Brain microvascular endothelial cell (primary cell): ENCODE measurements at regions not wholly inside any gene's neighbourhood (a gene's known extent, or its start where the extent isn't known, plus 50 kb on each side); places are given as distances from the start of the nearest gene placed in this dataset.
"Not testable (repeated sequence)": the region's sequence is repeated elsewhere in the genome, so short reads cannot be mapped to it uniquely, and the experiment has no call there.

Experiments used
- DNase-seq: peaks from one replicate; pipeline ENCODE4 v3.0.0-alpha.2; 2020
- H3K27ac ChIP-seq: fragments of 250-450 bp; sonication (Bioruptor Pico); 2 replicates; pipeline ENCODE4 v1.5.1; 2020; ENCODE audit warnings: mild to moderate bottlenecking, moderate library complexity
- H3K27me3 ChIP-seq: fragments of 250-450 bp; sonication (Bioruptor Pico); replicated peaks from 2 replicates; pipeline ENCODE4 v1.5.1; 2020; ENCODE audit warnings: mild to moderate bottlenecking
- H3K36me3 ChIP-seq: fragments of 250-450 bp; sonication (Bioruptor Pico); replicated peaks from 2 replicates; pipeline ENCODE4 v1.5.1; 2020; ENCODE audit warnings: mild to moderate bottlenecking
- H3K4me3 ChIP-seq: 2 replicates; pipeline ENCODE4 v1.5.1; 2011; ENCODE audit warnings: low read depth, mild to moderate bottlenecking, control low read depth, low read length, moderate library complexity
- in situ Hi-C: cut with HindIII; loops from 2 replicates; pipeline ENCODE4 v1.10.0; 2017; ENCODE audit warnings: low sequenced_read_pairs, low pct_ligation_motif_present
- TF ChIP-seq, protein P1 (sequence below): IDR thresholded peaks from 2 replicates; pipeline ENCODE4 v1.5.1; 2011; ENCODE audit warnings: low read depth, mild to moderate bottlenecking, moderate library complexity, low read length, control low read depth, inconsistent platforms; ENCODE audit errors: missing control alignments

DNA sequence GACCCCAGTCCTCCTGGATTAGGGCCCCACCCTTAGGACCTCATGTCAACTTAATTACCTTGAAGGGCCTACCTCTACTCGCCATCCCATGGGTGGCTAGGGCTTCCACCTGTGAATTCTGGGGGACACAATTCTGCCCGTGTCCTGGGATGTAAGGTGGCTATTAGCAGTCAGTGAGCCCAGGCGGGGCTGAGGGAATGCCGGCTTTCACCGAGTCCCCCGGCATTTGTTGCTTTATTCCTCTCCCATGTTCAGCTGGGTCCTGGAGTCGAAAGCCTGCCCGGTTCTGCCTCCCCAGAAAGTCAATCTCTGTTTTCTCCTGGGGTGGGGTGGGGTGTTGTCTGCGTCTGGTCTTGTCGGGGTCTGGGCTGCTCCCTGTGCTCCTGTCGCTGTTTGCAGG is 125.6 kb downstream of the GLRX3 start:
- Histone ChIP-seq H3K4me3 (no peak overlapping the region), H3K27ac (no peak overlapping the region), H3K36me3 (no peaks in the 10 kb centered on the region), H3K27me3 (no peaks in the 10 kb centered on the region)
- TF ChIP-seq, protein P1, sequence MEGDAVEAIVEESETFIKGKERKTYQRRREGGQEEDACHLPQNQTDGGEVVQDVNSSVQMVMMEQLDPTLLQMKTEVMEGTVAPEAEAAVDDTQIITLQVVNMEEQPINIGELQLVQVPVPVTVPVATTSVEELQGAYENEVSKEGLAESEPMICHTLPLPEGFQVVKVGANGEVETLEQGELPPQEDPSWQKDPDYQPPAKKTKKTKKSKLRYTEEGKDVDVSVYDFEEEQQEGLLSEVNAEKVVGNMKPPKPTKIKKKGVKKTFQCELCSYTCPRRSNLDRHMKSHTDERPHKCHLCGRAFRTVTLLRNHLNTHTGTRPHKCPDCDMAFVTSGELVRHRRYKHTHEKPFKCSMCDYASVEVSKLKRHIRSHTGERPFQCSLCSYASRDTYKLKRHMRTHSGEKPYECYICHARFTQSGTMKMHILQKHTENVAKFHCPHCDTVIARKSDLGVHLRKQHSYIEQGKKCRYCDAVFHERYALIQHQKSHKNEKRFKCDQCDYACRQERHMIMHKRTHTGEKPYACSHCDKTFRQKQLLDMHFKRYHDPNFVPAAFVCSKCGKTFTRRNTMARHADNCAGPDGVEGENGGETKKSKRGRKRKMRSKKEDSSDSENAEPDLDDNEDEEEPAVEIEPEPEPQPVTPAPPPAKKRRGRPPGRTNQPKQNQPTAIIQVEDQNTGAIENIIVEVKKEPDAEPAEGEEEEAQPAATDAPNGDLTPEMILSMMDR: no peak
- DNase-seq: no peak
- in situ Hi-C loops: no loop called here

DNA sequence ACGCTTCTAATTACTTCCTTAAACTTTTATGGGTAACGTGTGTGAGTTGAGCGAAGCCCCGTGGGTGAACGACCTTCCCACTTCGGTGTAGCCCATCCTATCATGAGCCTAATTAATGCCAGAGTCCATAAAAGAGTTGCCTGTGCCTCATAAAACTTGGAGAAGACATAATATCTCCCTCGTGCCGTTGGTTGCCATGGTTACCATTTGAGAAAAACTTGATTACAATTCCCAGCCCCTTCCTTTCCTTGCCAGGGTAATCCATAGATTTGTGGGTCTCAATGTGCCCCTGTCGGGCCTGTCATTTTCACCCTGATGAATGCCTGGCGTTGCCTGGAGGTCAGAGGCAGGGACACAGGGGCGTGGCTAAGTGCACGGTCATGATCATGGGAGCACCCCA is 127.1 kb downstream of the GLRX3 start:
- H3K27ac ChIP-seq: no peak overlapping the region
- TF ChIP-seq, protein P1: no peak
- in situ Hi-C loops: no loop called here

DNA sequence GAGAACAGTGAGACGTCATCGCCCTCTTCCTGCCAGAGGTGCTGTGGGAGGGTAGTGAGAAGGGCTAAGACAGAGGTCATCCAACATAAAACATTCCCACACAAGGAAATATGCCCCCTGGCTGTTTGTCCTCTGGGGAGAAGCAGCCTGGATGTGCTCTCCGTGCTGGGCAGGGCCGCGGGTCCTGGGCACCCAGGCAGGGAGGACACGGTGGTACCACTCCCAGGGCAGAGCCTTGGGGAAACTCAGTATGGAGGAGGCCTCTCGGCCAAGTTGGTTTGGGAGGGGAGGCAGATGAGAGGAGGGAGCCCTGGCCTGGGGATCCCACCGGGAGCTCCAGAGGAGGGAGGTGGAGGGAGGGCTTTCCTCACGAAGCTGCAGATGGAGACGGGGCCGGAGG is 129.4 kb downstream of the GLRX3 start:
- Histone ChIP-seq H3K4me3 (no peak overlapping the region), H3K27ac (no peak overlapping the region), H3K36me3 (no peaks in the 10 kb centered on the region), H3K27me3 (no peaks in the 10 kb centered on the region)
- in situ Hi-C loops: no loop called here
- DNase-seq: no peak
- TF ChIP-seq, protein P1: no peak

More for the DNA sequence above, 127.1 kb downstream of the GLRX3 start:
- DNase-seq: no peak
- H3K4me3 ChIP-seq: no peak overlapping the region
- H3K27me3 ChIP-seq: no peaks in the 10 kb centered on the region
- H3K36me3 ChIP-seq: no peaks in the 10 kb centered on the region

DNA sequence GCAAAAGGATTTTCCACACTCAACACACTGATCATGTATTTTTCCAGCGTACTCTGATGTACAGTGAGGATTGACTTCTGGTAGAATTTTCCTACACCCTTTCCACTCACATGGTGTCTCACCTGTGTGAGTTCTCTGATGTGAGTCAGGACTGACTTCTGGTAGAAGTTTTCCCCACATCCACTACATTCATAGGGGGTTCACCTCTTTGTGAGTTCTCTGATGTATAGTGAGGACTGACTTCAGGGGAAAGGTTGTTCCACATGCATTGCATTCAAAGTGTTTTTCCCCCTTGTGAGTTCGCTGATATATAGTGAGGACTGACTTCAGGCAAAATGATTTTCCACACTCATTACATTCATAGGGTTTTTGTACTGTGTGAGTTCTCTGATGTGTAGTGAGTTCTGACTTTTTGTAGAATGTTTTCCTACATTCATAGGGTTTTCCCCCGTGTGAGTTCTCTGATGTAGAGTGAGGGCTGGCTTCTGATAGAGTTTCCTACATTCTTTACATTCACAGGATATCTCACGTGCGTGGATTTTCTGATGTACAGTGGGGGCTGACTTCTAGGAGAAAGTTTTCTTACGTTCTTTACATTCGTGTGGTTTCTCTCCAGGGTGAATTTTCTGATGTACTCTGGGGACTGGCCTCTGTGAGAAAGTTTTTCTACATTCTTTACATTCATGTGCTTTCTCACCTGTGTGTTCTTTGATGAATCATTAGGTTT is 146.5 kb downstream of the GLRX3 start:
- Histone ChIP-seq H3K27ac (no peak overlapping the region), H3K36me3 (no peaks in the 10 kb centered on the region), H3K4me3 (no peak overlapping the region), H3K27me3 (no peaks in the 10 kb centered on the region)
- TF ChIP-seq, protein P1: no peak
- in situ Hi-C loops: no loop called here
- no peak for DNase-seq

DNA sequence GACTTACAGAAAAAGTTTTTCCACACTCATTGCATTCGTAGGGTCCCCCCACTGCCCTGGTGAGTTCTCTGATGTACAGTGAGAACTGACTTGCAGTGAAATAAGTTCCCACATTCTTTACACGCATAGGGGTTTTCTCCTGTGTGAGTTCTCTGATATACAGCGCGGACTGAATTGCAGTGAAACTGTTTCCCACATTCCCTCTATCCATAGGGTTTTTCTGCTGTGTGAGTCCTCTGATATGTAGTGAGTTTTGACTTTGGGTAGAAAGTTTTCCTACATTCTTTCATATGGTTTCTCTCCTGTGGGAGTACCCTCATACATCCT is 147.0 kb downstream of the GLRX3 start:
- in situ Hi-C loops: no loop called here
- TF ChIP-seq, protein P1: no peak
- no peak for DNase-seq
- Histone ChIP-seq H3K27ac (no peak overlapping the region), H3K4me3 (no peak overlapping the region), H3K36me3 (no peaks in the 10 kb centered on the region), H3K27me3 (no peaks in the 10 kb centered on the region)

DNA sequence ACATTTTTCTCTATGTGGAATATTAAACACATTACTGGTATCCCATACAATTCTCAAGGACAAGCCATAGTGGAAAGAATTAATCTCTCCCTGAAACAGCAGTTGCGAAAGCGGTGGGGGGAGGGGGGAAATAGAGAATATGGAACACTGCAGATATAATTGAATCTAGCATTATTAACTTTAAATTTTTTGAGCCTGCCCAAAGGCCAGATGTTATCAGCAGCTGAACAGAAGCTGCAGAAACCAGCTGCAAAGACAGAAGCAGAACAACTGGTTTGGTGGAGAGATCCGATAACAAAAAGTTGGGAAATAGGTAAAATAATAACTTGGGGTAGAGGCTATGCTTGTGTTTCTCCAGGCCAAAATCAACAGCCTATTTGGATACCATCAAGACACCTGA is 159.6 kb downstream of the GLRX3 start:
- H3K4me3 ChIP-seq, H3K27me3 ChIP-seq, H3K27ac ChIP-seq, DNase-seq, in situ Hi-C loops, H3K36me3 ChIP-seq: not testable (repeated sequence)
